SK-N-SH (cell line): ENCODE measurements at regions not wholly inside any gene's neighbourhood (a gene's known extent, or its start where the extent isn't known, plus 50 kb on each side); places are given as distances from the start of the nearest gene placed in this dataset.

ENCODE experiments used
- CTCF ChIA-PET: fragments of 300-600, 350-600 bp; formaldehyde crosslinking; extraction: SDS; loops from one replicate; lab custom pipeline; 2021; lab: Yijun Ruan, JAX
- POLR2A ChIA-PET: fragments of 350-600 bp; sonication (Branson Sonifier 250); formaldehyde crosslinking; extraction: SDS; loops from one replicate; lab custom pipeline; 2020; ENCODE audit warnings: antibody characterized with exemption, inconsistent platforms; lab: Yijun Ruan, JAX
- DNase-seq: peaks from one replicate; pipeline ENCODE4 v3.0.0; 2012
- H2AFZ ChIP-seq: fragments of 200-600 bp; sonication (generic); 2 replicates; pipeline ENCODE4 v1.8.1; 2016; ENCODE audit warnings: antibody characterized with exemption, mild to moderate bottlenecking, low read depth
- H3F3A ChIP-seq: fragments of 200-600 bp; sonication (generic); replicated peaks from 2 replicates; pipeline ENCODE3; 2016; ENCODE audit warnings: antibody characterized with exemption, mild to moderate bottlenecking; ENCODE audit not compliant: insufficient read depth
- H3K27ac ChIP-seq, 2 experiments: fragments of 200-500 bp in 1 of 2; fragments of 200-600 bp in 1 of 2; sonication (Bioruptor generic) in 1 of 2; sonication (generic), shearing (Covaris generic) in 1 of 2; 2 replicates each; pipeline versions ENCODE4 v1.5.1 to v1.6.1; 2014 to 2016; ENCODE audit warnings: low read depth in 2 of 2, inconsistent platforms in 1 of 2, low read length in 1 of 2, mild to moderate bottlenecking in 1 of 2, mixed read lengths in 1 of 2
- H3K27me3 ChIP-seq: fragments of 200-600 bp; sonication (generic), shearing (Covaris generic); 2 replicates; pipeline ENCODE4 v1.6.1; 2016; ENCODE audit warnings: mixed run types; ENCODE audit not compliant: insufficient read depth
- H3K36me3 ChIP-seq, 2 experiments: fragments of 200-500 bp in 1 of 2; fragments of 200-600 bp in 1 of 2; sonication (Bioruptor generic) in 1 of 2; sonication (generic) in 1 of 2; replicated peaks in 1 of 2; 2 replicates each; pipeline versions ENCODE3 to v1.5.1; 2014 to 2016; ENCODE audit warnings: low read length in 1 of 2, mild to moderate bottlenecking in 1 of 2; ENCODE audit not compliant: insufficient read depth in 2 of 2, control insufficient read depth in 1 of 2
- H3K4me1 ChIP-seq, 2 experiments: fragments of 200-500 bp in 1 of 2; fragments of 200-600 bp in 1 of 2; sonication (Bioruptor generic) in 1 of 2; sonication (generic), shearing (Covaris generic) in 1 of 2; 2 replicates each; pipeline versions ENCODE4 v1.5.1 to v1.6.1; 2014 to 2016; ENCODE audit warnings: low read depth in 1 of 2, low read length in 1 of 2, mixed run types in 1 of 2; ENCODE audit not compliant: insufficient read depth in 2 of 2, control insufficient read depth in 1 of 2
- H3K4me2 ChIP-seq: fragments of 200-600 bp; sonication (generic), shearing (Covaris generic); 2 replicates; pipeline ENCODE4 v1.6.1; 2017; ENCODE audit warnings: mixed run types
- H3K4me3 ChIP-seq, 2 experiments: fragments of 200-500 bp in 1 of 2; fragments of 200-600 bp in 1 of 2; sonication (Bioruptor generic) in 1 of 2; sonication (generic), shearing (Covaris generic) in 1 of 2; 2 replicates each; pipeline versions ENCODE4 v1.5.1 to v1.8.1; 2014 to 2016; ENCODE audit warnings: low read depth in 2 of 2, inconsistent platforms in 1 of 2, low read length in 1 of 2, mild to moderate bottlenecking in 1 of 2, mixed read lengths in 1 of 2, moderate library complexity in 1 of 2
- H3K79me2 ChIP-seq: fragments of 200-600 bp; sonication (generic); 2 replicates; pipeline ENCODE4 v1.8.1; 2017; ENCODE audit warnings: mild to moderate bottlenecking; ENCODE audit not compliant: insufficient read depth
- H3K9ac ChIP-seq: fragments of 200-600 bp; sonication (generic); 2 replicates; pipeline ENCODE4 v1.6.1; 2017; ENCODE audit warnings: mixed run types
- H3K9me2 ChIP-seq: fragments of 200-600 bp; sonication (generic); 2 replicates; pipeline ENCODE4 v1.6.1; 2017; ENCODE audit warnings: mixed run types
- H3K9me3 ChIP-seq: fragments of 200-600 bp; sonication (generic); 2 replicates; pipeline ENCODE4 v1.6.1; 2017; ENCODE audit warnings: mixed run types, mild to moderate bottlenecking, moderate library complexity
- H4K20me1 ChIP-seq: fragments of 200-600 bp; sonication (generic); 2 replicates; pipeline ENCODE4 v1.6.1; 2017; ENCODE audit warnings: mild to moderate bottlenecking, mixed run types; ENCODE audit not compliant: insufficient read depth
- CTCF ChIP-seq: fragments of 200-600 bp; sonication (generic); IDR thresholded peaks from 2 replicates; pipeline ENCODE4 v1.6.1; 2017; ENCODE audit warnings: antibody characterized with exemption, mild to moderate bottlenecking, moderate library complexity
- ELF1 ChIP-seq: IDR thresholded peaks from 2 replicates; pipeline ENCODE4 v1.4.0; 2012
- JUND ChIP-seq: IDR thresholded peaks from 2 replicates; pipeline ENCODE4 v1.4.0; 2012
- NRF1 ChIP-seq: IDR thresholded peaks from 2 replicates; pipeline ENCODE4 v1.6.1; 2012; ENCODE audit warnings: low read depth, mild to moderate bottlenecking, low read length
- PBX3 ChIP-seq: IDR thresholded peaks from 2 replicates; pipeline ENCODE4; 2012
- RAD21 ChIP-seq: IDR thresholded peaks from 2 replicates; pipeline ENCODE4 v1.6.1; 2012; ENCODE audit warnings: mild to moderate bottlenecking, low read length
- SIN3A ChIP-seq: IDR thresholded peaks from 2 replicates; pipeline ENCODE4 v1.6.1; 2012; ENCODE audit warnings: low read depth, mild to moderate bottlenecking, low read length, moderate library complexity, borderline replicate concordance
- SMC3 ChIP-seq: IDR thresholded peaks from 2 replicates; pipeline ENCODE4 v1.6.1; 2012; ENCODE audit warnings: low read depth, low read length, improper control_type of control experiment
- WGBS: methylation state at CpG from one replicate; pipeline ENCODE4 v1.1.6; 2017; ENCODE audit warnings: low lambda C conversion rate; 5-methylcytosine and 5-hydroxymethylcytosine counted together
- TF ChIP-seq, protein P1 (sequence below): IDR thresholded peaks from 2 replicates; pipeline ENCODE4 v1.4.0; 2012; ENCODE audit warnings: low read depth, borderline replicate concordance

DNA sequence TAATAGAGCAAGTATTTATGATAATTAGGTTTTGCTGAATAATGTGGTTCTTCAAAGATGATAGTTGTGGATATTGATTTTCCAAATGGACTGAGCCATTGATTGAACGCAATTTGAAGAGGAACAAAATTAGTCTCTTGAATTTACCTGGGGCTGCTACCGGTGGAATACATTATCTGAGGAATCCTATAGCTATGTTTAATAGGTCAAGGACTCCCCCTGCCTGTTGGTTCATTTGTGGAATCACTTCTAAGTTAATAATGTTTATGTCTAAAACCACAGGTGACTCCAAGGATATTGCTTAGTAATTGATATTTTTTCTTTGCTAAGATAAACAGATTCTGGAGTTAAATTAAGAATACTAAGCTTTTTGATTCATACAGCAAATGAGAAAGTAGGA is 576.0 kb upstream of the PABPC4L start:
- TF ChIP-seq RAD21 (peak; percentile 41), JUND (no peak), CTCF (peak; percentile 36; the same call in 1 of the 2 replicates)
- H3K27ac ChIP-seq = no peak overlapping the region
- no peaks in the 10 kb centered on the region for H4K20me1 ChIP-seq
- no peaks in the 10 kb centered on the region for H3K9me2 ChIP-seq
- H2AFZ ChIP-seq = no peak overlapping the region
- no peaks in the 10 kb centered on the region for H3K79me2 ChIP-seq
- no peak overlapping the region for H3K4me3 ChIP-seq
- H3K4me2 ChIP-seq = no peak overlapping the region
- DNase-seq = peak; percentile 1
- H3K4me1 ChIP-seq = no peaks in the 10 kb centered on the region
- no peaks in the 10 kb centered on the region for H3F3A ChIP-seq
- no peaks in the 10 kb centered on the region for H3K27me3 ChIP-seq
- H3K36me3 ChIP-seq = no peaks in the 10 kb centered on the region
- CTCF ChIA-PET = interaction anchor here (0.5 to 1.5 kb wide), 2 partner anchors 349 to 1631 kb away, joined by 3 to 6 read pairs; no protein-coding TSS in a partner anchor
- WGBS = 12% methylated on average over 2 of the region's 2 CpGs
- no peaks in the 10 kb centered on the region for H3K9me3 ChIP-seq
- POLR2A ChIA-PET = no interaction called here
- no peak overlapping the region for H3K9ac ChIP-seq

- no peak for TF ChIP-seq ELF1
- Histone ChIP-seq H3K4me2 (no peak overlapping the region), H3K4me1 (no peaks in the 10 kb centered on the region), H3K36me3 (no peaks in the 10 kb centered on the region), H3K27me3 (no peaks in the 10 kb centered on the region), H2AFZ (no peak overlapping the region), H4K20me1 (no peaks in the 10 kb centered on the region), H3K27ac (no peak overlapping the region), H3K4me3 (no peak overlapping the region), H3K9ac (no peak overlapping the region), H3F3A (no peaks in the 10 kb centered on the region), H3K9me2 (no peaks in the 10 kb centered on the region), H3K79me2 (no peaks in the 10 kb centered on the region), H3K9me3 (no peaks in the 10 kb centered on the region)
- 0% methylated on average over 2 of the region's 4 CpGs for WGBS
- DNase-seq = no peak
- CTCF ChIA-PET = no interaction called here
- POLR2A ChIA-PET = no interaction called here
Measured at GRCh38 chr4:134773497-134774000, 572.0 kb upstream of the PABPC4L start.

DNA sequence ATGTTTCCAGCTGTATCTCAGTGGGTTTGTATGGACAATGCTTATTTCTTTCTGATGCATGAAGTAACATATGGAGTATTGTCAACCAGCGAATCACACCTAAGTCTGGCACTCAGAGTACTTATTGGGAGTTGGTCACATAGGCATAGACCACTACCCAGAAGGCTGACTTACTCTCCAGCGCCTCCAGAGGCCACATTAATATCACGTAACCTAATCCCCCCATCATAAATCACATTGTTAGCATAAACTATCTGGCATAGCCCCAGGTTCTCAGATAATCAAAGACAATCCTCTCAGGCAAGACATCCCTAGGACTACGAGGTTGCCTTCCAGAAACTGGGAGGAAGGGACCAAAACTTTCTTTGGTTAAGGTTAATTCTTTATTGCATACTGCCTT is 560.5 kb upstream of the PABPC4L start:
- H3K4me1 ChIP-seq = no peaks in the 10 kb centered on the region
- H3K79me2 ChIP-seq = no peaks in the 10 kb centered on the region
- 10% methylated on average over 3 of the region's 4 CpGs for WGBS
- no peaks in the 10 kb centered on the region for H3K9me3 ChIP-seq
- no peaks in the 10 kb centered on the region for H4K20me1 ChIP-seq
- H3K27me3 ChIP-seq = no peaks in the 10 kb centered on the region
- TF ChIP-seq ELF1 = no peak
- TF ChIP-seq SIN3A = no peak
- TF ChIP-seq NRF1 = no peak
- TF ChIP-seq, protein P1, sequence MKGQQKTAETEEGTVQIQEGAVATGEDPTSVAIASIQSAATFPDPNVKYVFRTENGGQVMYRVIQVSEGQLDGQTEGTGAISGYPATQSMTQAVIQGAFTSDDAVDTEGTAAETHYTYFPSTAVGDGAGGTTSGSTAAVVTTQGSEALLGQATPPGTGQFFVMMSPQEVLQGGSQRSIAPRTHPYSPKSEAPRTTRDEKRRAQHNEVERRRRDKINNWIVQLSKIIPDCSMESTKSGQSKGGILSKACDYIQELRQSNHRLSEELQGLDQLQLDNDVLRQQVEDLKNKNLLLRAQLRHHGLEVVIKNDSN = no peak
- peak; percentile 17; the same call in 1 of the 2 replicates for TF ChIP-seq RAD21
- TF ChIP-seq SMC3 = no peak
- peak; percentile 47 for TF ChIP-seq CTCF
- no peak for TF ChIP-seq PBX3
- H3K4me2 ChIP-seq = no peak overlapping the region
- DNase-seq = peak; percentile 4
- no peaks in the 10 kb centered on the region for H3K36me3 ChIP-seq
- H3K4me3 ChIP-seq = no peak overlapping the region
- no peak overlapping the region for H3K27ac ChIP-seq
- H3F3A ChIP-seq = no peaks in the 10 kb centered on the region
- POLR2A ChIA-PET = no interaction called here
- H2AFZ ChIP-seq = no peak overlapping the region
- CTCF ChIA-PET = interaction anchor here (1.7 kb wide), 1 partner anchor 15 kb away, joined by 3 read pairs; no protein-coding TSS in a partner anchor
- no peaks in the 10 kb centered on the region for H3K9me2 ChIP-seq
- H3K9ac ChIP-seq = no peak overlapping the region
